ENCODE measurements at regions not wholly inside any gene's neighbourhood (a gene's known extent, or its start where the extent isn't known, plus 50 kb on each side); places are given as distances from the start of the nearest gene placed in this dataset.
"Not testable (repeated sequence)": the region's sequence is repeated elsewhere in the genome, so short reads cannot be mapped to it uniquely, and the experiment has no call there.

DNA sequence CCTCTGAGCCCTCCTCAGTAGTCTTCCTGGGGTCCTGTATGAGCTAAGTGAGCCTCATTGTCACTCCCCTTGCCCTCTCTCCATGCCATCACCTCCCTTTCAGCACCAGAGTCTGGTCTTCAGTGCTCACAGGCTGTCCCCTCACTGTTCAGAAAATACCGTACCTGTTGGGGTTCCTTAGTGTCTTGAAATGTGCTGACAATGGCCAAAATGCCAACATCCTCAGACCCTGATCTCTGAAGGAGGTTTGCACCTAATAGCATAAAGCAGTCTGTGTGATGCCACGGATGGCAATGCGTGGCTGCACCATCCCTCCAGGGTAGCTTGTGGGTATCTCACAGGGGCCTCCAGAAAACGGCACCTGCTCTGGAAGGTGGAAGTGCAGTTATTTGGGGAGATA is 301.0 kb upstream of the TLE3 start:
- DNase-seq (ENCODE audit: low spot score) = no peak

- no peak for DNase-seq (ENCODE audit: low spot score)
Observed at GRCh38 chr15:70396807-70397206, 299.1 kb upstream of the TLE3 start.

GRCh38 chr15:70395164-70395563 is 297.4 kb upstream of the TLE3 start:
- no peak for DNase-seq (ENCODE audit: low spot score)

- no peak for DNase-seq (ENCODE audit: low spot score)
Observed at GRCh38 chr15:70390723-70391122, 293.0 kb upstream of the TLE3 start.

DNA sequence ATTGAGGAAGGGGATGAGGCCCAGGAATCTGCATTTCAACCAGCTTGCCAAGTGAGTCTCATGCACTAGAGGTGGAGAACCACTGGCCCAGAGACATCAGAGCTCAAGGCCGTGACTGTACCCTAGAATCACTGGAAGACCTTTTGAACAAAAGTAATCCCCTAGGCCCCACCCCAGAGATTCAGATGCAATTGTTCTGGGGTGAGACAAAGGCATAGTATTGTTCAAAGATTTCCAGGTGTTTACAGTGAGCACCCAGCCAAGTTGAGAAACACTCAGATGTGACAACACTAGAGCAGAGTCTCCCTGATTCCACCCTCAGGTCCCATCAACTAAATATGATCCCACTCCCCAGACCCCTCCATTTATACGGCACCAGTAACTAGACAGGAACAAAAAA is 290.3 kb upstream of the TLE3 start:
- no peak for DNase-seq (ENCODE audit: low spot score)

- DNase-seq (ENCODE audit: low spot score) = no peak
Observed at GRCh38 chr15:70387081-70387480, 289.4 kb upstream of the TLE3 start.

- no peak for DNase-seq (ENCODE audit: low spot score)
Observed at GRCh38 chr15:70385711-70386110, 288.0 kb upstream of the TLE3 start.

GRCh38 chr15:70385052-70385451 is 287.3 kb upstream of the TLE3 start:
- DNase-seq (ENCODE audit: low spot score) = no peak

GRCh38 chr15:70383856-70384255 is 286.1 kb upstream of the TLE3 start:
- no peak for DNase-seq (ENCODE audit: low spot score)

DNA sequence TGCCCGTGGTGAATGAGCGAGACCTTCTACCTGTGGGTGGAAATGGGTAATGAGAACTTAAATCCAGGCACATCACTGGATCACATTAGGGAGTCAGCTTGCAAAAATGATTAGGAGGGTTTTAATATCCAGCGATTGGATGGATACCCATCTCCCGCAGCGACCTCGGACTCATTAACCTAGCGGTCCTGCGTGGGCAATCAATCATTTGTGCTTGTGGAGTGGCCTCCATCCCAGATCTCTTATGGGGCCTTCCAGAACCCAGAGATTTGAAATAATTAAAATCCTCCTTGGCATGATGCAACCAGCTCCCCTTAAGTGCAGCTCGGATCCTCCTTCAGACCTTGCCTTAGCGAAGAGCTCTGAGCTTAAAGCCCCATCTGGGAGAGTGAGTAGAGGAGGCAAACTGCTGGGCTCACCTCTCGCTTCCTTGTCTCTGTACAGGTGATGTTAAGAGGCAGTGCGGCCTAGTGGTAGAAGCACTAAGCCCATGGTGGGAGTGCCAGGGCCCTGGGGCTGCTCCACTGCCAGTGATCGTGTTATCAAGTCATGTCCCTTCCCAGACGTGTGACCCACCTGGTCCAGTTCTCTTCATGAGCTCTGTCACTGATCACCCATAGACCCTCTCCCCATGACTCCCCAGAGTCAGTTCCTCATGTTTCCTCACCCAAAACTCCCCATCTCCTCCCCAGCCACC is 285.2 kb upstream of the TLE3 start:
- no peak for DNase-seq (ENCODE audit: low spot score)

- DNase-seq (ENCODE audit: low spot score) = no peak
Observed at GRCh38 chr15:70382009-70382749, 284.5 kb upstream of the TLE3 start.

DNA sequence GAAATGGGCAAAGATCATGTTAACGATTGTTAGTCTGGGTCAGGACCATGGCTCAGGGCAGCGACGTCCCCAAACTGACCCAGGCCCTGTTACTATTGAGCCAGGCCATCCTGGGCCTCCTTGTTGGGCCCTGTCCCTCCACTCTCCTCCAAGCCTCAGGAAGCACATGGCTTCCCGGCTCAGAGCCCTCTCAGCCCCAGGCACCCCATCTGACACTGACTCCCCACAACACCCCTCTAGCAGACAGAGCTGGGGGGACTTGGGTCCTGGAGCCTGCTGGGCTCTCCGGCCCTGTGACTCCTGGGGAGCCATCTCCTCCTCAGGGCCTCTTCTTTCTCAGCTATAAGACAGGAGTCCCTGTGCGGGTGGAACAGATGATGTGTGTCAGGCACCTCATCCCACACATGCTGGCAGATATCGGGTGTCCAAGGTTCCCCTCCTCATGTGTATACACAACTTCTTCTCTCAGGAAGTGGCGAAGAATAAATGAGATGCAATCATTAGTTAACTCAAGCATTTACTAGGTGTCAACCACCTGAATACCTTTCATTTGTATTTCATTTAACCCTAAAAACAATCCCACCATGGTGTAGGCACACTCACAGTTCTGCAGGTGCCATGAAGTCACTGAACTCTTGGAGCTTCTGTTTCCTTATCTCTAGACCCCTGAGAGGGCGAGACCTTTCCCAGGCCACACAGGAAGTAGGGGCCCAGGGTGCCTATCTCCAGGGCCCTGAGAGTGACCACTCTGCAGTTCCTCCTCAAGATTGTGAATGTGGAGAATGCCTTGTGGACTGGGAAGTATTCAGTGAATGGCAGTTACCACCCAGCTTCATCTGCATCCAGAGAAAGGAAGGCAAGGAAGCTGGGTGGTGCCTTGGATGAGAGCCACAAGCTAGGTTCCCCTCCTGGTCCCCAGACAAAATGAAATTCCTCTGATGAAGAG is 282.5 kb upstream of the TLE3 start:
- no peak for DNase-seq (ENCODE audit: low spot score)

GRCh38 chr15:70379134-70379533 is 281.4 kb upstream of the TLE3 start:
- DNase-seq (ENCODE audit: low spot score) = no peak

DNA sequence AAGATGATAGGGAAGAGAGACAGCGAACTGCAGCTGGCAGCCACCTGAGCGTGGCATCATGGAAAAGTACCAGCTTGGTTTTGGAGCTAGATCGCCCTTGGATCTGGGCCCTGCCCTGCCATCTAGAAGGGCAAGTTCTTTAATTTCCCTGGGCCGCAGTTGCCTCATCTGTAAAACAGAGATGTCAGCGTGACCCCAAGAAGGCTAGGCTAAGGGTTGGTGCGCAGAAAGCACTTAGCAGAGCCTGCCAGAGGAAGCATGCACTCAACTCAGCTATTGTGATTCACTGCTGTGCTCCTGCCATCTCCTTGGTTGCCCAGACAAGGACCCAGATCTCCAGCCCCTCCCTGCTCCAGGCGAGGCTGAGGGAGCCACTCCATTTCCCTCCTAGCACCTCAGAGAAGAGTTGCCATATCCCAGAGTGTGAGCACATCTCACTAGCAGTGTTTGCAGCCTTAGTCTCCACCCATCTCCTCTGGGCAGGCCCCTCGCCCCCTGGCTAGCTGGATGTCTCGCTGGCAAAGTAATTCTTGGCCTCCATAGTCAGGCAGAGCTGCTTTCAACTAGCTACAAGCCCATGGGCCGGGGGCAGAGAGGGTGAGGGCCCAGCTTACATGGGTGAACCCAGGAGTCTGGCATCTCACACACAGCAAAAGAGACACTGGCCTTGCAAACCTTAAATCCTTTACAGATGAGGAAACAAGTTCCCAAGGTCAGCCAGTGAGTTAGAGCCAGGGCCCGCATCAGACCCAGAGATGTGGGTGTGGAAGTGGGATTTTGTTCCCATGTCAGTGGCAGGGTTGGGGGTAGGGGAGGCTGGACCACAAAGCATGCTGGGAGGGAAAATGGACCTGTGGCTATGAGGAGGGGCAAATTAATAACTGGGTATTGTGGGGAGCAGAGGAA is 280.7 kb upstream of the TLE3 start:
- no peak for DNase-seq (ENCODE audit: low spot score)

- DNase-seq (ENCODE audit: low spot score) = no peak
Observed at GRCh38 chr15:70376929-70377691, 279.4 kb upstream of the TLE3 start.

GRCh38 chr15:70376031-70376928 is 278.6 kb upstream of the TLE3 start:
- no peak for DNase-seq (ENCODE audit: low spot score)

GRCh38 chr15:70375586-70375985 is 277.9 kb upstream of the TLE3 start:
- DNase-seq (ENCODE audit: low spot score) = no peak

DNA sequence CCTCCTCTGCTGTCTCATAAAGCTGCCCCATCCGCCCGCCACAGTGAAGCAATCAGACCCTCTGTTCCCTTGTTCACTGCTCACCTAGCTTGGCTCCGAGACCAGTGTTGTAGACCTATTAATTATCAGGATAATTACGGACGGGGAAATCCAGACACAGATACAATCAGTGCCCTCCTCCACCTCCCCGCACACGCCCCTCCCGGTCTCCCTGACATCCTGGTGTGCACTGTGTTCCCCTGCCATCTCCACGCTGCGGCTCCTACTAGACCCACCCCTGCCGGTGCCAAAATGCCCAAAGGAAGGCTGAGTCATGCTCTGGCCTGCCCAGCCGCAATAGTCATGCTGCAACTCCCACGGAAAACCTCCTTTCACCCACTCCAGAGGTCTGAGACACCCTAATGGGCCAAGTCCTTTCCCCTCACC is 277.3 kb upstream of the TLE3 start:
- no peak for DNase-seq (ENCODE audit: low spot score)

- DNase-seq (ENCODE audit: low spot score) = no peak
Observed at GRCh38 chr15:70374096-70374495, 276.4 kb upstream of the TLE3 start.

GRCh38 chr15:70373439-70373838 is 275.7 kb upstream of the TLE3 start:
- DNase-seq (ENCODE audit: low spot score) = not testable (repeated sequence)

Measured in NAMALWA (cell line).